Activated CD4-positive, alpha-beta T cell treated with anti-CD3 and anti-CD28 coated beads, Interleukin-2, amount 50 U/mL, for 16 hours (primary cell): ENCODE measurements at regions not wholly inside any gene's neighbourhood (a gene's known extent, or its start where the extent isn't known, plus 50 kb on each side); places are given as distances from the start of the nearest gene placed in this dataset.
"Not testable (repeated sequence)": the region's sequence is repeated elsewhere in the genome, so short reads cannot be mapped to it uniquely, and the experiment has no call there.

Experiments used
- DNase-seq: peaks from one replicate; pipeline ENCODE4 v3.0.0-alpha.2; 2020

DNA sequence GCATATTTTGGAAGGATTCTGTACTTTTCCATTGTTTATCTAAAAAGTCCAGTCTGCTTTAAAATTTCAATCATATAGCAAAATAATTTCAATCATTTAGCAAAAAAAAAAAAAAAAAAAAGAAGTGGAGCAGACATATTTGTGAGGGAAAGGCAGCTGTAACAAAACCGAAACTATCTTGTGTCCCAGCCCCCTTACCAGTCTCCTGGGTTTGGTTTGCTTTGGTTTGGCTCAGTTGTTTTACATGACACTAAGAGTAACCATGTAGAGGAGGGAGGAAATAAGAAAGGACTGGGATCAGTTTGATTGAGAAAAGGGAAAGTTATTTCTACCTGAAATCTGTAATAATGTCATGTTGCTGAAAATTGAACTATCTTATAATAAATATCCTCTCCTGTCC lies 158.8 kb upstream of the GADL1 start:
- DNase-seq = no peak

DNA sequence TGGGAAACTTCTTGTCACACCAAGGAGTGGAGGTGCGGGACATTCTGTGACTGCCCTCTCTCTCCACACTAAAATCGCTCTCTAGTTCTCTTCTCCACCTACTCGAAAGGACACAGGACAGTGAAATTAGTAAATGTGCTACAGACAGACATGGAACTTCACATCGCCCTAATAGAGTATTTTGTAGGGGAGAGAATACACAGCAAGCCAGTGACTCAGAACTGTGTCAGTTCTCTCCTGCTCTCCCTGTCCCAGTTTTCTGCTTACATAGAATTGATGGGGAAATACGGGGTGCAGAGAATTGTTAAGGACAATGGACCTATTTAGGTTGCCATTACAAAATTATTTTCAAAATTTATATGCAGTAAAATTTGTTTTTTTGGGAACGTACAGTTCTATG lies 159.6 kb upstream of the GADL1 start:
- no peak for DNase-seq

DNA sequence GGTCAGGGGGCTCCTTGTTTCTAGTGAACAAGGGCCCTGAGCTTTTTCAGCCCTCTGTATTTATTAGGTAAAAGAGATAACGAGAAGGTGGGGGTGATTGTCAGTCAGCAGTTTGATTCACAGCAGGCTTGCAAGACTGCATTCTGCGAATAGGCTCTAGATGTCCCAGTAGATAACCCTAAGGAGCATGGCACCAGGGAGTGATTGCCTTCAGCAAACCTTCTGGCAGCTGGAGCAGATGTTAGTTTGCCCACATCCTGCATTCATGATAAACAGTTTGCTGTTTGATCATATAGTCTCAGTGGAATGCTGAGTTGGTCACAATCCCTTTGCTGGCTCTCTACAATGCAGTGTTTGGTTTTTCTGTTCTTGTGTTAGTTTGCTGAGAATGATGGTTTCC lies 161.3 kb upstream of the GADL1 start:
- DNase-seq = no peak

DNA sequence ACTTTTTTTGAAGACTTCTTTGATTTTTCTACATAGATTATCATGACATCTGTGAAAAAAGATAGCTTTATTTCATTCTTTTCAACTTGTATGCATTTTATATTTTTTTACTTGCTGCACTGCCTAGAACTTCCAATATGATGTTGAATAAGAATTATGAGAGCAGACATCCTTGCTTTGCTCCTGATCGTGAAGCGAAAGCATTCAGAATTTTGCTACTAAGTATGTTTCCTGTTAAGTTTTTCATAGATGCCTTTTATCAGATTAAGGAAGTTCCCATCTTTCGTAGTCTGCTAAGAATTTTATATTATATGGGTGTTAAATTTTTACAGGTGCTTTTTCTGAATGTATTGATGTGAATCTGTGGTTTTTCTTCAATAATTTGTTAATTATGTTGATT lies 163.4 kb upstream of the GADL1 start:
- no peak for DNase-seq

DNA sequence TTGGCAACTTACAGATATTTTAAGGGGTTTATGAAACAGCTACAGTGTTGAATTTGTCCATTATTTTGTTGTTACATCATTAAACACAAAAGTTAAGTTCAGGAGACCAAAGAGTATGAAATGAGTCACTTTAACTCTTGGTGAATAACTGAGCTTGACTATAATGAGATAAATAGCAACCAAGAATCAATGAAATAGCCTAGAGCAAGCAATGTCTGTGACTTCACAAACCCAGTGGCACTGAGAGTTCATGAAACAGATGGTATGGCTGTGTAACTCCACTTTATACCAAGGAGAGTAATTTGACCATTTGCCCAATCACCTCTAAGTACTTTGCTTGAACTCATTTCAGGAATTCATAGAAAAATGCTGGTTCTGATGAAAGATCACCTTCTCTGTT lies 169.6 kb upstream of the GADL1 start:
- no peak for DNase-seq

- no peak for DNase-seq
Observed at GRCh38 chr3:31065765-31066164, 171.3 kb upstream of the GADL1 start.

DNA sequence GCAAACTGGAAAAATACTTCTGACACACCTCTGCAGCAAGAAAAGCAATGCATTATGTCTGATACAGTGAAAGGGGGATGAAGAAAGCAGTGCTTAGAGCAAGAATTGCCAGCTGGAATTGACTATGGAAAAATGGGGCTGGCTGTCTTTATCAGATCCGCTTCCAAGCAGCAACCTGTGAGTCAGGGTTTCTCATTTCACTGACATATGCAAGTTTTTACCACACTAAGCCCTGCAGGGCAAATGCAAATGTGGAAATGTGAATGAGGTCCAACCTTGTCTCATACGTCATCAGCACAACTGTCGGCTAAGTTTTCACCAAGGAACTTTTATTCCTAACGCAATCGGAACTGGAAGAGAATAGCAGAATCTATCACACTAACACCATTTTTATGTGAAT lies 172.5 kb upstream of the GADL1 start:
- no peak for DNase-seq

DNA sequence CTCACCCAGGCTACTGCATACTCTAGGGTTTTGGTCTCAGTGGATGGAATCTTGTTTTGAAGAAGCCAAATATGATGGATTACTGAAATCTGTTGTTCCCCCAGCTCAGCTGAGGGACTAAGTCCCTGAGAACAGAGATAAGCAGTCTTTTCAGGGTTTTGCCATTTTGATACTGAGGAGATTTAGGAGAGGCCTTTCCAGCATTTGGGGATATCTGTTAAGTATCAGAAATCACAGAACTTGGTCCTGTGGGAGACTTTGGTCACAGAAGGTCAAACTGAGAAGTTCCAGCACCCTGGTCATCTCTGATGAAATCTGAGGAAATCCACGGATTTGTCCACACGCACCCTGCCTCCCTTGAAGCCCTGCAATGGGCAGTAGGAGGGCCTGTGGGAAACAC lies 181.0 kb upstream of the GADL1 start:
- no peak for DNase-seq

- DNase-seq = no peak
Observed at GRCh38 chr3:31075876-31076275, 181.4 kb upstream of the GADL1 start.

GRCh38 chr3:31077021-31077601 lies 182.7 kb upstream of the GADL1 start:
- DNase-seq = peak; percentile 91

DNA sequence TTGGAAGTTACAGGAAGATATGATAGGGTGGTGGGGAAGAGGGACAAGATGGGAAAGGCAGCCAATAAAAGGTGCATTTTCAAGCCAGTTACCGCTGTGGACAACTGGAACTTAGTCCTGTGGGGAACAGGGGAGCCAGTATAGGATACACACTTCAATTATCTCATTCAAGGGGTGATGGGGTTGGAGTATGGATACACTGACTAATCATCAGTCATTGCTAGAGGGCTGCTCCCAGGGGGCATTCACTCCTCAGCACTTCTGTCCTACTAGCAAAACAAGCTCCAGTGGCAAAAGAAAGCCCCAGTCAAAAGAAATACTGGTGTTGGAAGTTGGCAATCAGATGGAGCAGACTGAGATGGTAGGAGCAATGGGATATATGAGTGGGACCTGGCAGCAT lies 183.4 kb upstream of the GADL1 start:
- DNase-seq = no peak

GRCh38 chr3:31079689-31080088 lies 185.2 kb upstream of the GADL1 start:
- no peak for DNase-seq

DNA sequence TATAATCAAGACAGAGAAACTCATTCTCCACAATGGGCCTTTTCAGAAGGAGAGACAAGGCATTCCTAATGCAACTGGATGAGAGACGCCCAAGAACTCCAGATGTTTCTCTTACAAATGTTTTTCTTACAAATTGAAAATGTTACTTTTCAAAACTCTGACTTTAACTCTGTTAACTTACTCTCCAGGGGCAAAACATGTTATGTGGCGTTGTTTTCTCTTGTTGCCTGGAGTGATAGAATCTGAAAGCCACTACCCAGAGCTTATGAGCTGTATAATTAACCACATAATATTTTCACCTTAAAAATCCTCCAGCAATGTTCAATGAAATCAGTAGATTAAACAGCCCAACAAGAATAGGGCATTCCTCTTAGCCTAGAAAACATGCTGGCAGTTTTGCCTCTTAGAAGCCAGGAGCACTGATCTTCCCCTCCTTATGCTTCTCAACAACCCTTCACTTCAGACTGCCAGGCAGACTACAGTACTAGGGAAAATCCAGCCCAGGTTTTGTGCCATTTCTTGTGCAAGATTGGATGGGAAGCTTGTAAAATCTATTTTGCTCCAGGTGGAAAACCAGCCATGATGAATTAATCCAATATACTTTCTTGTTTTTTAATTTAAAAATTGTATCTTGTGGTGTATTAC lies 186.7 kb upstream of the GADL1 start:
- no peak for DNase-seq

DNA sequence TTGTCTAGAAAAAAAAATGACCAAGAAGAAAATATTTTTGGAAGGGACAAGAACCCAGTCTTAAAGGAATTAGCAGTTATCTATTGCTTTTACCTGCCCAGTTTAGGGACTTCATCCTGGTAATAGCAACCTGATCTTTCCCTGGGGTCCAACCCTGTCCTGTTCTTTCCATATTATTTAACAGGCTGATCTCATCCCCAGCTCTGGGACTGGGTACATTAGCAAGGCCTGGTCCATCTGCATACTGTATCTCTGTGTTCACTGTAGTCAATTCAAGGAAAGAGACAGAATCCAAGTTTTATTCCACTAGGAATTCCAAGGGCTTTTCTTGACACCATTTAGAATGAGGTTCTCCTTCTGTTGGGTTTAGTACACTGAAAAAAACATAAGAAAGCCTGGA lies 191.7 kb upstream of the GADL1 start:
- no peak for DNase-seq

- no peak for DNase-seq
Observed at GRCh38 chr3:31086698-31087097, 192.2 kb upstream of the GADL1 start.

DNA sequence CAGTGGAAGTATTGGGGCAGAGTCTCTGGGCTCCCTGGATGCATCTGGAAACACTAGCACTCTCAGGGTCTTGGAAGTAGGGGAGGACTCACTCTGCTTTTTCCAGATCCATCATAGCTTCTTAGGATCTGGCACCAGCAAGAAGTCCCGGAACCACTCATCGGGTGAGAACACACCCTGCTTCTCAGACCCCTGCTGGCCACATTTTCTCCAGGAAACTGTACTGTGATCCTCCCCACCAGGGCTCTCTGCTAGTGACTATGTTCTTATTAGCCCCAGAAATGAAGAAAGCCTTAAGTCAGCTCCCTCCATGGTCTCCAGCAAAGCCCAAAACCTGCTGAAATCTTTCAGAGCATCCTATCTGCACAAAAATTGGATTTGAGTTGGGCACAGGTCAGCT lies 197.3 kb upstream of the GADL1 start:
- no peak for DNase-seq

DNA sequence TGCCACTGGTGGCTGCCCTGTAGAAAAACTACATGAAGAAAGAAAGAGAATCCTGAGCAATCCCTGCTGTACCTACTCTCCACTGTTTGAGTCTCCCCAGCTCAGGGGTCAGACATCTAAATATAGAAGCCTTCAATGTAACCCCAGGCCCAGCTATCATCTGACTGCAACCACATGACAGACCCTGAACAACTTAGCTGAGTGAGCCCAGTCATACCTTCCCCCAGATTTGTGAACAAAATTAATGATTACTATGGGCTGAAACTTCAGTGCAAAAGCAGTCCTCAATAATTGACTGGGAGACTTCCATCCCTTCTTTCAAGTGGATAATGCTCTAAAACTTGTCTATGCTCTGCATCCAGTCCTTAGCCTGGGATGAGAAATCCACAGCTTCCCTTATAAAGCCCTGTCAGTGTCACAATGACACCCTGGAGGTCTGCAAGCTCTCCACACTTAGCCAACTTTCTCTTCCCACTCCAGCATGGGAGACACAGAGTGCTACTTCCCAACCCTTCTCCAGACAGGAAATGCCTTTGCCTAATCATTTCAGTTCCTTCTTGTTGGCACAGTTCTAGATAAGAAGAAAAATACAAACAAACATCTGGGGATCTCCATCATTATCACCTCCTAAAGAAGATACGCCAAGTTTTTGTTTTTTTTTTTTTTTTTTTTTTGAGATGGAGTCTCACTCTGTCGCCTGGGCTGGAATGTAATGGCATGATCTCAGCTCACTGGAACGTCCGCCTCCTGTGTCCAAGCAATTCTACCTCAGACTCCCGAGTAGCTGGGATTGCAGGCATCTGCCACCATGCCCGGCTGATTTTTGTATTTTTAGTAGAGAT lies 198.5 kb upstream of the GADL1 start:
- no peak for DNase-seq

DNA sequence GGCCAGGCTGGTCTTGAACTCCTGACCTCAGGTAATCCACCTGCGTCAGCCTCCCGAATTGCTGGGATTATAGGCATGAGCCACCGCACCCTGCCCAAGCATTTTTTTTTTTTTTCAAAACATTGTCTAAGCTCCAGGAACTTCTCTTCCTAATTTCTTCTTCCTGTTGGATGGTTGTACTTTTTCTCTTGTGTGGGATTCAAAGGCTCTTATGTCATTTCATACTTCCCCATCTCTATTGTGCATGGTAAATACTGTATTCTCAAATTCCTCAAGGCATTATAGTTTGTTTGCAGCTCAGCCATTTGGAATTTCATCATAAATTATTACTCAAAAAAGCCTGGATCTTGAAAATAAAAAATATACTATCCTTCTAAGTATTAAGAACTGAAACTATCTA lies 199.1 kb upstream of the GADL1 start:
- no peak for DNase-seq

DNA sequence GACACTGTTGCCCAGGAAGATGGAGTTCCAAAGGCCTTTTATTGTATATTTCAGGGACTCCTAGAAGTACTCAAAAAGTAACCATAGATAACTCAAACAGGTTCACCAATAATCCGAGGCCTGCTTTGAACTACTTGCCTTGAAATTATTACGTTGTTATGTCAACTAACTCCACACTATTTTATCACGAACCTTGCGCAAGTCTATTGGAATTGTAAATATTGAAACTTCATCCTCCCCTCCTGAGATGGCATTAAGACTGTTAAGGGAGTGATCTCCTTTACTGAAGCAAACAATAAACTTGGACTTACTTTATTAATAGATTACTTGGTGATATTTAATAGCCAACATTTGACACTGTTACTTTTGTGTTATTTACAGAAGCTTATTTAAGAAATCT lies 199.6 kb upstream of the GADL1 start:
- DNase-seq = no peak

DNA sequence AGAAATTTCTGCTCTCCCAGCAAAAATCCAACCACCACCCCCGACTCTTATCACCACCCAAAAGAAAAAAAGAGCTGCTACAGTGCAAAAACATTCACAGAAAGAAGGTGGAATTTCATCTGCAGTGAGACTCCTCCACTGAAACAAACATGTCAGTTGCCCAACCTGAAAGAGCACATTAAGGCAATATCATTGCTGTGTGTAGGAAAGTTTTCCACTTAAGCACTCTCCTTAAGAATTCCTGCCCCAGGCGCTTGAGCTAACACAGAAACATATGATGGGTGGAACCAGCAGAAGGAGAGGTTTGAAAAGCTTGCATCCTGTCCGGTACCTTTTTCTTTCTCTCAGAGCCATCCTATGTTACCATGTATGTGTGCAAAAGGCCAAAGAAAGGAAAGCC lies 200.8 kb upstream of the GADL1 start:
- no peak for DNase-seq

DNA sequence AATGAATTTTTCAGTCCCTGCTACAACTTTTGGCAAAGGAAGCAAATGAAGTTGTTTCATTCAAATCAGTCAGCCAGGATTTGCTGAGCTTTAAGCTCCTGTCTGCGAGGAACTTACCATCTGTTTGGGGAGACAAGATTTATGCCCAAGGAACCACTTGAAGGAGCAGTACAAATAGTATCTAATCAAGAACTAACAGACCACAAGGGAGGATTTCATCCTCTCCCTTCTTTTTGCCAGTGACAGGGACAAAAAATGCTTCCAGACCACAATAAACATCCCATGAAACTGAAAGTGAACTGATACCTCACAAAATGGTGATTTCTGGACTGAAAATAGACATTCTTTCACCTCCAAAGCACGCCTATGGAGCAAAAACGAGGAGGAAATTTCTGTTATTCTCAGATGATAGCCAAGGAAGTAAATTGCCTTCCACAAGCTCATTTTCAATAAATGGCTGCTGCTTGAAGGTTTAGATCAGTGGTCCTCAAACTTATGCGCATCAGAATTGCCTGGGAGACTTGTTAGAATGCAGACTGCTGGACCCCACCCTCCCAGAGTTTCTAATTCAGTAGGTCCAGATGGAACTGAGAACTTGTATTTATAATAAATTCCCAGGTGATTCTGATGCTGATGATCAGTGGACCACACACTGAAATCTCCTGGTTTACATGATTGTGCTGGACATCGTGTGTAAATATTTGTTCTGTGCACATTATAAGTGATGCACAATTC lies 202.4 kb upstream of the GADL1 start:
- no peak for DNase-seq

- no peak for DNase-seq
Observed at GRCh38 chr3:31100519-31100918, 206.1 kb upstream of the GADL1 start.

DNA sequence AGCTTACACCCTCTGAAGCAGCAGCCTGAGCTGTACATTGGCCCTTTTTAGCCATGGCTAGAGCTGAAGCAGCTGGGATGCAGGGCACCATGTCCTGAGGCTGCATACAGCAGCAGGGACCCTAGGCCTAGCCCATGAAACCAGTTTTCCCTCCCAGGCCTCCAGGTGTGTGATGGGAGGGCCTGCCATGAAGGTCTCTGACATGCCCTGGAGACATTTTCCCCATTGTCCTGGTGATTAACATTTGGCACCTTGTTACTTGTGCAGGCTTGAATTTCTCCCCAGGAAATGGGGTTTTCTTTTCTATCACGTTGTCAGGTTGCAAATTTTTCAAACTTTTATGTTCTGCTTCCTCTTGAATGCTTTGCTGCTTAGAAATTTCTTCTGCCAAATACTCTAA lies 206.8 kb upstream of the GADL1 start:
- DNase-seq = not testable (repeated sequence)
